HepG2 (cell line): ENCODE measurements at regions not wholly inside any gene's neighbourhood (a gene's known extent, or its start where the extent isn't known, plus 50 kb on each side); places are given as distances from the start of the nearest gene placed in this dataset.

ENCODE experiments used
- EED ChIP-seq: sonication (generic); formaldehyde crosslinking; IDR thresholded peaks from 2 replicates; pipeline ENCODE4 v1.5.0; 2020; ENCODE audit warnings: mild to moderate bottlenecking, missing genetic modification reagents
- KMT2B ChIP-seq: IDR thresholded peaks from 2 replicates; pipeline ENCODE4 v1.6.1; 2016; ENCODE audit warnings: missing genetic modification reagents, missing compliant biosample characterization
- MTA1 ChIP-seq: sonication (generic); formaldehyde crosslinking; IDR thresholded peaks from 2 replicates; pipeline ENCODE4 v1.4.0; 2020; ENCODE audit warnings: missing genetic modification reagents, mild to moderate bottlenecking, borderline replicate concordance
- POLR2AphosphoS5 ChIP-seq: IDR thresholded peaks from 2 replicates; pipeline ENCODE4 v1.6.1; 2012; ENCODE audit warnings: low read depth, low read length
- SP1 ChIP-seq, 2 experiments: fragments of 450-650 bp in 1 of 2; sonication (generic) in 1 of 2; formaldehyde crosslinking in 1 of 2; IDR thresholded peaks; 2 replicates each; pipeline versions ENCODE4 v1.4.0 to v1.6.1; 2016 to 2020; ENCODE audit warnings: missing genetic modification reagents in 1 of 2
- U2AF2 ChIP-seq: fragments of 200-400 bp; formaldehyde crosslinking; IDR thresholded peaks from 2 replicates; pipeline ENCODE4 v1.6.1; 2017; ENCODE audit warnings: low read depth, mild to moderate bottlenecking, low read length
- ZNF605 ChIP-seq: sonication (generic); formaldehyde crosslinking; IDR thresholded peaks from 2 replicates; pipeline ENCODE4 v1.8.0; 2022; ENCODE audit warnings: mild to moderate bottlenecking, missing genetic modification reagents

DNA sequence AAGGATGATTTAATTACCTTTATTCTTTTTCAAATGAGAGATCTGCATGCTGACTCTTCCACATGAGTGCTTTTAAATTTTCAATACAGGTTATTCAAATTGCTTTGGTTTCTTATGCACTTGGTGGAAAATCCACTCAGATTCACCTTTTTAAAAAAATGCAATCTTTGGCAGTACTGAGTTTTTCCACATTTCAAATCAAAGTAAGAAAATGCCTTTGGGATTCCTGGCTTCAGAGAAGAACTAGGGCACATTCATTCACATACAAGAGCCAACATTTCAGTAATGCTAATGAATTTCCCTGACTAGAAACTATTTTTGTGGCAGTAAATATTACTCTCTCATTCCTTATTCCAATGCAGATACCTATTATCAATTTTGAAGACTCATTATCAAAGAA is 342.2 kb downstream of the ETNK1 start:
- TF ChIP-seq ZNF605 (CRISPR knock-in tag) (no peak), EED (CRISPR knock-in tag) (no peak), MTA1 (CRISPR knock-in tag) (no peak), POLR2AphosphoS5 (no peak), KMT2B (CRISPR knock-in tag) (no peak), U2AF2 (no peak), SP1 (IDR thresholded peaks at IDR 0.05) (no peak), SP1 (CRISPR knock-in tag; IDR thresholded peaks at IDR 0.05) (no peak)
